ENCODE measurements at regions not wholly inside any gene's neighbourhood (a gene's known extent, or its start where the extent isn't known, plus 50 kb on each side); places are given as distances from the start of the nearest gene placed in this dataset.

- peak in 2 of 4 donors; percentile 18 to 50 for TF ChIP-seq EP300 (IDR thresholded peaks at IDR 0.05)
- TF ChIP-seq POLR2AphosphoS5 (IDR thresholded peaks at IDR 0.05) = peak; percentile 70 to 91
- no peak for TF ChIP-seq CTCF (IDR thresholded peaks at IDR 0.05)
- no peak for TF ChIP-seq POLR2A (IDR thresholded peaks at IDR 0.05)
- peak in 1 of 2 donors; percentile 34 for DNase-seq
- no peak overlapping the region for H3K4me3 ChIP-seq
- no peaks in the 10 kb centered on the region for H3K27me3 ChIP-seq
- H3K27ac ChIP-seq = peak overlapping the region; percentile 63 to 87 (median 80)
- no peaks in the 10 kb centered on the region for H3K36me3 ChIP-seq
- H3K4me1 ChIP-seq = peaks cover 31 to 56% (median 40%) of the 10 kb centered on the region in 4 donors
- H3K9me3 ChIP-seq = no peaks in the 10 kb centered on the region
- no peak for ATAC-seq (ENCODE audit: low FRiP score in 2 of 2)
- WGBS, 2 donors = 77 to 83% methylated on average over 2 of the region's 2 CpGs
Measured at GRCh38 chr2:38176619-38177021, 100.7 kb upstream of the CYP1B1 start.

GRCh38 chr2:38174646-38175423, 98.9 kb upstream of the CYP1B1 start:
- ATAC-seq (ENCODE audit: low FRiP score in 2 of 2) = peak; percentile 78 to 85
- no peaks in the 10 kb centered on the region for H3K36me3 ChIP-seq
- no peaks in the 10 kb centered on the region for H3K27me3 ChIP-seq
- DNase-seq = peak in 1 of 2 donors; percentile 74
- peak overlapping the region; percentile 63 to 87 (median 78) for H3K27ac ChIP-seq
- peaks cover 31 to 56% (median 40%) of the 10 kb centered on the region in 4 donors for H3K4me1 ChIP-seq
- no peak overlapping the region for H3K4me3 ChIP-seq
- TF ChIP-seq POLR2AphosphoS5 (IDR thresholded peaks at IDR 0.05) (peak; percentile 54 to 79), POLR2A (IDR thresholded peaks at IDR 0.05) (no peak), CTCF (IDR thresholded peaks at IDR 0.05) (no peak), EP300 (IDR thresholded peaks at IDR 0.05) (peak in 1 of 4 donors; percentile 67)
- WGBS, 2 donors = 57 to 61% methylated on average over 7 of the region's 7 CpGs
- H3K9me3 ChIP-seq = no peaks in the 10 kb centered on the region

GRCh38 chr2:38174131-38174530, 98.2 kb upstream of the CYP1B1 start:
- Histone ChIP-seq H3K4me1 (peaks cover 27 to 49% (median 37%) of the 10 kb centered on the region in 4 donors), H3K36me3 (no peaks in the 10 kb centered on the region), H3K9me3 (no peaks in the 10 kb centered on the region), H3K4me3 (no peak overlapping the region), H3K27me3 (no peaks in the 10 kb centered on the region), H3K27ac (peak overlapping the region in 3 of 4 donors; percentile 73 to 87 (median 82))
- no peak for DNase-seq
- TF ChIP-seq POLR2AphosphoS5 (IDR thresholded peaks at IDR 0.05) (no peak), CTCF (IDR thresholded peaks at IDR 0.05) (no peak), EP300 (IDR thresholded peaks at IDR 0.05) (no peak), POLR2A (IDR thresholded peaks at IDR 0.05) (no peak)
- 82 to 90% methylated on average over 2 of the region's 2 CpGs for WGBS, 2 donors
- no peak for ATAC-seq (ENCODE audit: low FRiP score in 2 of 2)

- TF ChIP-seq POLR2A (IDR thresholded peaks at IDR 0.05) (no peak), EP300 (IDR thresholded peaks at IDR 0.05) (no peak), POLR2AphosphoS5 (IDR thresholded peaks at IDR 0.05) (no peak), CTCF (IDR thresholded peaks at IDR 0.05) (no peak)
- Histone ChIP-seq H3K36me3 (no peaks in the 10 kb centered on the region), H3K9me3 (no peaks in the 10 kb centered on the region), H3K4me1 (peaks cover 25 to 44% (median 34%) of the 10 kb centered on the region in 4 donors), H3K4me3 (no peak overlapping the region), H3K27me3 (no peaks in the 10 kb centered on the region), H3K27ac (peak overlapping the region in 3 of 4 donors; percentile 73 to 87 (median 82))
- DNase-seq = no peak
- ATAC-seq (ENCODE audit: low FRiP score in 2 of 2) = no peak
- 71 to 75% methylated on average over 4 of the region's 4 CpGs for WGBS, 2 donors
Measured at GRCh38 chr2:38173683-38174082, 97.7 kb upstream of the CYP1B1 start.

Measured in upper lobe of left lung (tissue), 6 donors.